Common myeloid progenitor, CD34-positive (primary cell): ENCODE measurements at regions not wholly inside any gene's neighbourhood (a gene's known extent, or its start where the extent isn't known, plus 50 kb on each side); places are given as distances from the start of the nearest gene placed in this dataset.

Source experiments
- CTCF ChIA-PET: fragments of 350-600 bp; sonication (Branson Sonifier 250); formaldehyde crosslinking; loops from one replicate; lab custom pipeline; 2021; ENCODE audit warnings: antibody characterized with exemption; lab: Charles Lee
- POLR2A ChIA-PET: fragments of 350-600 bp; sonication (Branson Sonifier 250); formaldehyde crosslinking; loops from one replicate; lab custom pipeline; 2021; ENCODE audit warnings: antibody characterized with exemption; lab: Charles Lee
- DNase-seq, 3 donors: peaks; one replicate each; pipeline versions ENCODE4 v3.0.0 to v3.0.0-alpha.2; 2013
- H3K27ac ChIP-seq, 2 experiments: 1 replicate in 1 of 2; 2 replicates in 1 of 2; pipeline ENCODE4 v1.7.0; 2013; ENCODE audit warnings: inconsistent platforms in 2 of 2, low read length in 2 of 2, mild to moderate bottlenecking in 2 of 2, low read depth in 1 of 2, moderate library complexity in 1 of 2; ENCODE audit not compliant: severe bottlenecking in 2 of 2, insufficient read depth in 1 of 2, poor library complexity in 1 of 2
- H3K27me3 ChIP-seq, 5 experiments: replicated peaks in 2 of 5; 1 replicate in 3 of 5; 2 replicates in 2 of 5; pipeline versions ENCODE4 v1.6.1 to v1.7.0; 2013; ENCODE audit warnings: low read length in 4 of 5, mild to moderate bottlenecking in 2 of 5, moderate library complexity in 2 of 5, inconsistent platforms in 1 of 5; ENCODE audit not compliant: insufficient read depth in 5 of 5, control insufficient read depth in 4 of 5
- H3K36me3 ChIP-seq, 4 experiments: 1 replicate in 2 of 4; 2 replicates in 2 of 4; pipeline versions ENCODE4 v1.6.1 to v1.7.0; 2013; ENCODE audit warnings: low read length in 3 of 4, control low read depth in 1 of 4, mild to moderate bottlenecking in 1 of 4; ENCODE audit not compliant: control insufficient read depth in 4 of 4, insufficient read depth in 4 of 4
- H3K4me1 ChIP-seq, 4 experiments: 1 replicate in 3 of 4; 2 replicates in 1 of 4; pipeline versions ENCODE4 v1.6.1 to v1.7.1; 2013; ENCODE audit warnings: low read length in 3 of 4, mild to moderate bottlenecking in 3 of 4, control low read depth in 1 of 4, inconsistent platforms in 1 of 4, moderate library complexity in 1 of 4; ENCODE audit not compliant: control insufficient read depth in 4 of 4, insufficient read depth in 4 of 4; ENCODE audit errors: control extremely low read depth in 1 of 4
- H3K4me3 ChIP-seq, 7 experiments: 1 replicate in 4 of 7; 2 replicates in 3 of 7; pipeline versions ENCODE4 v1.5.1 to v1.7.0; 2013; ENCODE audit warnings: mild to moderate bottlenecking in 7 of 7, low read length in 6 of 7, moderate library complexity in 6 of 7, inconsistent platforms in 2 of 7, low read depth in 2 of 7, control low read depth in 1 of 7; ENCODE audit not compliant: insufficient read depth in 4 of 7, control insufficient read depth in 1 of 7; ENCODE audit errors: extremely low read depth in 1 of 7
- H3K9me3 ChIP-seq, 5 experiments: 1 replicate in 4 of 5; 2 replicates in 1 of 5; pipeline versions ENCODE4 v1.6.1 to v1.7.1; 2013; ENCODE audit warnings: low read length in 4 of 5, mild to moderate bottlenecking in 2 of 5, inconsistent platforms in 1 of 5, low read depth in 1 of 5, moderate library complexity in 1 of 5; ENCODE audit not compliant: control insufficient read depth in 4 of 5, insufficient read depth in 2 of 5; ENCODE audit errors: control extremely low read depth in 1 of 5
- WGBS: methylation state at CpG from one replicate; pipeline ENCODE4 v1.1.5; 2013; ENCODE audit not compliant: insufficient coverage; 5-methylcytosine and 5-hydroxymethylcytosine counted together

- Histone ChIP-seq H3K4me1 (no peaks in the 10 kb centered on the region), H3K9me3 (no peaks in the 10 kb centered on the region), H3K27me3 (no peaks in the 10 kb centered on the region), H3K27ac (no peak overlapping the region), H3K36me3 (no peaks in the 10 kb centered on the region), H3K4me3 (no peak overlapping the region)
- CTCF ChIA-PET, result interaction anchor here (1.8 kb wide), 1 partner anchor 11 kb away, joined by 4 read pairs; no protein-coding TSS in a partner anchor
- POLR2A ChIA-PET, result no interaction called here
- WGBS, result no CpG with 5 or more reads among the region's 1 CpG
- no peak for DNase-seq
Measured at GRCh38 chr4:133472244-133472643, 323.1 kb downstream of the PCDH10 start.

- CTCF ChIA-PET, result no interaction called here
- no peaks in the 10 kb centered on the region for H3K9me3 ChIP-seq
- POLR2A ChIA-PET, result no interaction called here
Measured at GRCh38 chr4:133467290-133467947, 318.3 kb downstream of the PCDH10 start.

GRCh38 chr4:133465022-133465421 is 315.9 kb downstream of the PCDH10 start:
- CTCF ChIA-PET, result interaction anchor here (0.7 kb wide), 1 partner anchor 80 kb away, joined by 3 read pairs; no protein-coding TSS in a partner anchor
- no peaks in the 10 kb centered on the region for H3K27me3 ChIP-seq
- no peak overlapping the region for H3K4me3 ChIP-seq
- no peak for DNase-seq
- 100% methylated on average over 1 of the region's 4 CpGs for WGBS
- no peak overlapping the region for H3K27ac ChIP-seq
- POLR2A ChIA-PET, result no interaction called here
- H3K9me3 ChIP-seq, result no peaks in the 10 kb centered on the region
- H3K4me1 ChIP-seq, result no peaks in the 10 kb centered on the region
- no peaks in the 10 kb centered on the region for H3K36me3 ChIP-seq

More at GRCh38 chr4:133467290-133467947, 318.3 kb downstream of the PCDH10 start:
- 80% methylated on average over 1 of the region's 3 CpGs for WGBS
- H3K27ac ChIP-seq, result no peak overlapping the region
- H3K27me3 ChIP-seq, result no peaks in the 10 kb centered on the region
- no peaks in the 10 kb centered on the region for H3K36me3 ChIP-seq
- H3K4me3 ChIP-seq, result no peak overlapping the region
- DNase-seq, result no peak
- no peaks in the 10 kb centered on the region for H3K4me1 ChIP-seq

GRCh38 chr4:133464311-133464710 is 315.2 kb downstream of the PCDH10 start:
- Histone ChIP-seq H3K4me3 (no peak overlapping the region), H3K9me3 (no peaks in the 10 kb centered on the region), H3K27ac (no peak overlapping the region), H3K36me3 (no peaks in the 10 kb centered on the region), H3K4me1 (no peaks in the 10 kb centered on the region), H3K27me3 (no peaks in the 10 kb centered on the region)
- WGBS, result 100% methylated on average over 3 of the region's 4 CpGs
- CTCF ChIA-PET, result interaction anchor here (0.7 kb wide), 1 partner anchor 80 kb away, joined by 3 read pairs; no protein-coding TSS in a partner anchor
- POLR2A ChIA-PET, result no interaction called here
- DNase-seq, result no peak

DNA sequence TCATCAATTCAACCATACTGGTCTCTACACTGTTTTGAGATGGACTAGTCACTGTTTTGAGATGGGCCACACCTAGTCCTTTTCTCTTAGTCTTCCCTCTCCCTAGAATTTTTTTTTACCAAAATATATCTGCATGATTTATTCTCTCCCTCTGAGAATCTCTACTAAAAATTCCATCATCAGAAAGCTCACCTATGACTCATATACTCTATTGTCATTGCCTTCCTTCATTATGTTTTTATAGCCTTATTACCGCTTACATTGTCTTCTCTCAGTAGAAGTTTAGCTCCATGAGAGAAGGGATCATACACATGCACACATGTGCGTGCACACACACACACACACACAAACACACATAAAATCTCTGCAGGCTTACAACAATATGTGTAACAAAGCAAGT is 303.6 kb downstream of the PCDH10 start:
- Histone ChIP-seq H3K9me3 (no peaks in the 10 kb centered on the region), H3K4me1 (no peaks in the 10 kb centered on the region), H3K36me3 (no peaks in the 10 kb centered on the region), H3K27me3 (no peaks in the 10 kb centered on the region), H3K4me3 (no peak overlapping the region), H3K27ac (no peak overlapping the region)
- ChIA-PET POLR2A (no interaction called here), CTCF (no interaction called here)
- no CpG with 5 or more reads among the region's 2 CpGs for WGBS
- no peak for DNase-seq

GRCh38 chr4:133450813-133451212 is 301.7 kb downstream of the PCDH10 start:
- no peak for DNase-seq
- Histone ChIP-seq H3K27me3 (no peaks in the 10 kb centered on the region), H3K36me3 (no peaks in the 10 kb centered on the region), H3K27ac (no peak overlapping the region), H3K9me3 (no peaks in the 10 kb centered on the region), H3K4me1 (no peaks in the 10 kb centered on the region), H3K4me3 (no peak overlapping the region)
- ChIA-PET CTCF (no interaction called here), POLR2A (no interaction called here)
- 97% methylated on average over 13 of the region's 17 CpGs for WGBS

DNA sequence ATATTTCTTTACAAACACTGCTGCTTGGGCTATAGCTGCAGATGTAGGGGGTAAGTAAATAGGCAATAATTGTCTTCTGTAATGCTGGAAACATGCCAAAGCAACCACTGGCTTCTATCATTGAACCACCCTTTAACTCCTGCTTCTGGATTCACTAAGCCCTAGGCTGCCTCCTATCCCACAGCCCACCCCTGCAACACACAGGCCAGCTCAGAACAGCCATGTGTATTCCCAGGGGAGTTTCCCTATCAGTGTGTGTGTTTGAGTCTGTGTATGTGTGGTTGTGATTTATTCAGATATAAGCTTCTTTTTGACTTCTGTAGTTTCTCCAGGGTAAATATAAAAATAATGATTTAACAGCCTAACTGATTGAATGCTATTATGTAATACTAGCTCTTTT is 291.3 kb downstream of the PCDH10 start:
- no peak overlapping the region for H3K4me3 ChIP-seq
- no peak for DNase-seq
- CTCF ChIA-PET, result no interaction called here
- no peaks in the 10 kb centered on the region for H3K9me3 ChIP-seq
- H3K4me1 ChIP-seq, result no peaks in the 10 kb centered on the region
- H3K27me3 ChIP-seq, result no peaks in the 10 kb centered on the region
- H3K36me3 ChIP-seq, result no peaks in the 10 kb centered on the region
- no peak overlapping the region for H3K27ac ChIP-seq
- POLR2A ChIA-PET, result no interaction called here
